PC-3 (cell line): ENCODE measurements at regions not wholly inside any gene's neighbourhood (a gene's known extent, or its start where the extent isn't known, plus 50 kb on each side); places are given as distances from the start of the nearest gene placed in this dataset.

Experiments used
- ATAC-seq: fragments of 200-7000 bp; cut with Tn5 transposase; 2 replicates; pipeline ENCODE4 v1.9.1; 2020; ENCODE audit warnings: mild to moderate bottlenecking, moderate library complexity
- BruUV-seq: library from RNA; stranded (reverse); fragments of 400-500 nt; replicated peaks from 2 replicates; lab custom pipeline; 2021; lab: Mats Ljungman, UMichigan
- CTCF ChIA-PET: fragments of 300-600 bp; sonication (Branson Sonifier 250); formaldehyde crosslinking; loops from one replicate; lab custom pipeline; 2022; ENCODE audit warnings: antibody characterized with exemption; lab: Charles Lee
- POLR2A ChIA-PET: fragments of 300-600 bp; sonication (Branson Sonifier 250); formaldehyde crosslinking; loops from one replicate; lab custom pipeline; 2022; ENCODE audit warnings: antibody characterized with exemption; ENCODE audit not compliant: unreplicated experiment; lab: Charles Lee
- DNase-seq: peaks from one replicate; pipeline ENCODE4 v3.0.0-alpha.2; 2015
- H2AFZ ChIP-seq: fragments of 300-600 bp; sonication (generic); 2 replicates; pipeline ENCODE4 v1.6.0; 2016; ENCODE audit warnings: antibody characterized with exemption, low read length
- H3F3A ChIP-seq: fragments of 300-600 bp; sonication (generic); one replicate; pipeline ENCODE4 v1.6.0; 2017; ENCODE audit warnings: antibody characterized with exemption, low read length, control low read depth, mild to moderate bottlenecking; ENCODE audit not compliant: unreplicated experiment
- H3K27ac ChIP-seq: fragments of 300-600 bp; sonication (generic); 2 replicates; pipeline ENCODE4 v1.5.1; 2016; ENCODE audit warnings: mild to moderate bottlenecking, low read length
- H3K27me3 ChIP-seq: fragments of 300-600 bp; sonication (generic); 2 replicates; pipeline ENCODE4 v1.6.1; 2016; ENCODE audit warnings: low read length, mixed read lengths
- H3K36me3 ChIP-seq: fragments of 300-600 bp; sonication (generic); 2 replicates; pipeline ENCODE4 v1.6.1; 2016; ENCODE audit warnings: low read depth, mixed run types, low read length, mixed read lengths
- H3K4me1 ChIP-seq: fragments of 300-600 bp; sonication (generic); 2 replicates; pipeline ENCODE4 v1.5.1; 2016; ENCODE audit warnings: low read length; ENCODE audit not compliant: insufficient read depth
- H3K4me2 ChIP-seq: fragments of 300-600 bp; sonication (generic); 2 replicates; pipeline ENCODE4 v1.6.0; 2016; ENCODE audit warnings: low read length
- H3K4me3 ChIP-seq: fragments of 300-600 bp; sonication (generic); 2 replicates; pipeline ENCODE4 v1.5.1; 2016; ENCODE audit warnings: mild to moderate bottlenecking, low read length, mixed read lengths
- H3K79me2 ChIP-seq: fragments of 300-600 bp; sonication (generic); 2 replicates; pipeline ENCODE4 v1.6.1; 2017; ENCODE audit warnings: low read length, mixed read lengths
- H3K9ac ChIP-seq: fragments of 300-600 bp; sonication (generic); 2 replicates; pipeline ENCODE4 v1.6.0; 2016; ENCODE audit warnings: mild to moderate bottlenecking, low read length
- H3K9me2 ChIP-seq: fragments of 300-600 bp; sonication (generic); replicated peaks from 2 replicates; pipeline ENCODE4 v1.6.1; 2016; ENCODE audit warnings: mixed run types, low read length, mixed read lengths
- H3K9me3 ChIP-seq: fragments of 300-600 bp; sonication (generic); 2 replicates; pipeline ENCODE4 v1.6.1; 2016; ENCODE audit warnings: low read length, mixed read lengths
- H4K20me1 ChIP-seq: fragments of 300-600 bp; sonication (generic); 2 replicates; pipeline ENCODE4 v1.6.1; 2016; ENCODE audit warnings: low read length, mixed read lengths
- EZH2 ChIP-seq: fragments of 300-600 bp; sonication (generic); IDR thresholded peaks from one replicate; pipeline ENCODE4 v1.6.1; 2017; ENCODE audit warnings: antibody characterized with exemption, mild to moderate bottlenecking, low read length; ENCODE audit not compliant: unreplicated experiment
- EZH2phosphoT487 ChIP-seq: fragments of 300-600 bp; sonication (generic); IDR thresholded peaks from 2 replicates; pipeline ENCODE4 v1.6.1; 2018; ENCODE audit warnings: mild to moderate bottlenecking, antibody characterized with exemption, low read length, borderline replicate concordance
- intact Hi-C: fragments of 100-400 bp; cut with micrococcal nuclease; formaldehyde crosslinking; loops from 2 replicates; pipeline ENCODE4 v1.9.0; 2023
- TF ChIP-seq, protein P1 (sequence below): fragments of 300-600 bp; sonication (generic); conservative IDR thresholded peaks from 2 replicates; pipeline ENCODE4 v1.5.1; 2017; ENCODE audit warnings: antibody characterized with exemption, low read depth, mild to moderate bottlenecking, low read length

DNA sequence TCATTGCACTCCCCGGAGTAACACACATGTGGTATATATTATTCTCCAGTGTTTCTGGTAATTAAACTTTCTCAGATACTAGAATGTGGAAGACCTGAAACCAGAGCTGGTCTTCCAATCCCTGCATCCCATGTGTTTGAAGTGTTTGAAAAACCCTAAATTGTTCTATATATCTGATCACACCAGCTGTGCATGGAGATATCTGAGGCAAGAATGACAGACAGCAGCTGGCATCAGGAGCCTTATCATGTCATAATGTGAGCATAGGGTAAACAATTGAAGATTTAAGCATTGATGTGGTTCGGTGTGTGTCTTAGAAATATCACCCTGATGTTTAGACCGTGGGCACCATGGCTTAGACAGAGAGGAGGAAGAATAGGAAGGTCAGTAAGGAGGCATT lies 251.0 kb downstream of the CDH11 start:
- H3K9me2 ChIP-seq, result no peaks in the 10 kb centered on the region
- H3K79me2 ChIP-seq, result no peaks in the 10 kb centered on the region
- no peak overlapping the region for H3K9ac ChIP-seq
- TF ChIP-seq EZH2 (no peak), EZH2phosphoT487 (no peak)
- TF ChIP-seq, protein P1, sequence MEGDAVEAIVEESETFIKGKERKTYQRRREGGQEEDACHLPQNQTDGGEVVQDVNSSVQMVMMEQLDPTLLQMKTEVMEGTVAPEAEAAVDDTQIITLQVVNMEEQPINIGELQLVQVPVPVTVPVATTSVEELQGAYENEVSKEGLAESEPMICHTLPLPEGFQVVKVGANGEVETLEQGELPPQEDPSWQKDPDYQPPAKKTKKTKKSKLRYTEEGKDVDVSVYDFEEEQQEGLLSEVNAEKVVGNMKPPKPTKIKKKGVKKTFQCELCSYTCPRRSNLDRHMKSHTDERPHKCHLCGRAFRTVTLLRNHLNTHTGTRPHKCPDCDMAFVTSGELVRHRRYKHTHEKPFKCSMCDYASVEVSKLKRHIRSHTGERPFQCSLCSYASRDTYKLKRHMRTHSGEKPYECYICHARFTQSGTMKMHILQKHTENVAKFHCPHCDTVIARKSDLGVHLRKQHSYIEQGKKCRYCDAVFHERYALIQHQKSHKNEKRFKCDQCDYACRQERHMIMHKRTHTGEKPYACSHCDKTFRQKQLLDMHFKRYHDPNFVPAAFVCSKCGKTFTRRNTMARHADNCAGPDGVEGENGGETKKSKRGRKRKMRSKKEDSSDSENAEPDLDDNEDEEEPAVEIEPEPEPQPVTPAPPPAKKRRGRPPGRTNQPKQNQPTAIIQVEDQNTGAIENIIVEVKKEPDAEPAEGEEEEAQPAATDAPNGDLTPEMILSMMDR, result no peak
- BruUV-seq, result no TSS peak
- H4K20me1 ChIP-seq, result no peaks in the 10 kb centered on the region
- ChIA-PET POLR2A (no interaction called here), CTCF (no interaction called here)
- DNase-seq (no peak), ATAC-seq (no peak)
- no peaks in the 10 kb centered on the region for H3K36me3 ChIP-seq
- no peak overlapping the region for H3K27ac ChIP-seq
- intact Hi-C loops, result no loop called here
- H3K4me1 ChIP-seq, result no peaks in the 10 kb centered on the region
- H3K27me3 ChIP-seq, result peaks cover 32% of the 10 kb centered on the region
- no peaks in the 10 kb centered on the region for H3K9me3 ChIP-seq
- H3K4me3 ChIP-seq, result no peak overlapping the region
- no peak overlapping the region for H2AFZ ChIP-seq
- no peaks in the 10 kb centered on the region for H3F3A ChIP-seq
- no peak overlapping the region for H3K4me2 ChIP-seq

DNA sequence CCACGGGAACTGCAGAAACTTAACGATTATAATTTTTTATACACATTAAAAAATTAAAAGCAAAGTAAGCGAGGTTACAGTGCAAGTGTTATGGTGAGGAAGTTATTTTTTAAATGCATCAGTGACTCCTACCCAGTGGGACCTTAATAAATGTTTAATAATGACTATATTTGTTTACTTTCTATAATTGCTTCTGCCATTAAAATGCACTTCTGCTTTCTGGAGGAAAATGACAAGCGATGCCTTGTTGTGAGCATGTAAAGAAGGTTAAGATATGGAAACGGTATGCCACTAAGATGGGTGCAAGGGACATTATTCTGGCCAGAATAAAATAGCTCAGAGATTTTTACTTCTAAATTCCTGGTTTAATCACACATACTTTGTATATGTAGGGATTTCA lies 252.1 kb downstream of the CDH11 start:
- Histone ChIP-seq H3K4me3 (no peak overlapping the region), H3K36me3 (no peaks in the 10 kb centered on the region), H3K9ac (no peak overlapping the region), H3F3A (no peaks in the 10 kb centered on the region), H3K4me2 (no peak overlapping the region), H3K9me3 (no peaks in the 10 kb centered on the region), H3K27me3 (peaks cover 32% of the 10 kb centered on the region), H3K79me2 (no peaks in the 10 kb centered on the region), H2AFZ (no peak overlapping the region), H3K4me1 (peaks cover 6% of the 10 kb centered on the region; the same call in 1 of the 2 replicates), H3K9me2 (no peaks in the 10 kb centered on the region), H3K27ac (no peak overlapping the region), H4K20me1 (no peaks in the 10 kb centered on the region)
- TF ChIP-seq EZH2, result no peak
- no peak for TF ChIP-seq EZH2phosphoT487
- TF ChIP-seq, protein P1, result no peak
- ChIA-PET POLR2A (no interaction called here), CTCF (no interaction called here)
- intact Hi-C loops, result no loop called here
- ATAC-seq (no peak), DNase-seq (no peak)
- BruUV-seq, result no TSS peak

DNA sequence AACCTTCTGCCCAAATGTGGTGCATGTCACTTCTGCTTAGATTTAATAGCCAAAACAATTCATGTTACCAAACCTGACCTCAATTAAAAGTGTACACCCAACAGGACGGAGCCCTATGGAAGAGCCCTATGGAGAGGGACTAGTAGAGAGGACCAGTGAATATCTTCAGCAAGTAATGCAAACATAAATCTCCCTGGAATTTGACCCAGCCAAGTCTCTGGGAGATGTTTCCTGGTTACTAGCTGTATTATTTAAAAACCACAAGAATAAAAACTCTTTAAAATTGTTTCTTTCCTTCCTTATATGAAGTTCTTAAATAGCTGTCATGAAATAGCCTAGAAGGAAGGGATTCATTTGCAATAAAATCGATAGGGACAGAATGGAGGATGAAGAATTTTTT lies 255.8 kb downstream of the CDH11 start:
- no peaks in the 10 kb centered on the region for H3K9me2 ChIP-seq
- H3K36me3 ChIP-seq, result no peaks in the 10 kb centered on the region
- DNase-seq, result no peak
- no peaks in the 10 kb centered on the region for H3F3A ChIP-seq
- peaks cover 16% of the 10 kb centered on the region; the same call in 1 of the 2 replicates for H3K4me1 ChIP-seq
- no peak for TF ChIP-seq EZH2
- no peak for TF ChIP-seq EZH2phosphoT487
- TF ChIP-seq, protein P1, result no peak
- H4K20me1 ChIP-seq, result no peaks in the 10 kb centered on the region
- BruUV-seq, result no TSS peak
- H3K79me2 ChIP-seq, result no peaks in the 10 kb centered on the region
- peaks cover 23% of the 10 kb centered on the region; the same call in 1 of the 2 replicates for H3K27me3 ChIP-seq
- no peaks in the 10 kb centered on the region for H3K9me3 ChIP-seq
- intact Hi-C loops, result no loop called here
- POLR2A ChIA-PET, result no interaction called here
- no peak for ATAC-seq
- no peak overlapping the region for H3K9ac ChIP-seq
- no peak overlapping the region for H3K4me2 ChIP-seq
- CTCF ChIA-PET, result no interaction called here
- no peak overlapping the region for H2AFZ ChIP-seq
- no peak overlapping the region for H3K4me3 ChIP-seq
- H3K27ac ChIP-seq, result no peak overlapping the region
